ENCODE measurements at regions not wholly inside any gene's neighbourhood (a gene's known extent, or its start where the extent isn't known, plus 50 kb on each side); places are given as distances from the start of the nearest gene placed in this dataset.

DNA sequence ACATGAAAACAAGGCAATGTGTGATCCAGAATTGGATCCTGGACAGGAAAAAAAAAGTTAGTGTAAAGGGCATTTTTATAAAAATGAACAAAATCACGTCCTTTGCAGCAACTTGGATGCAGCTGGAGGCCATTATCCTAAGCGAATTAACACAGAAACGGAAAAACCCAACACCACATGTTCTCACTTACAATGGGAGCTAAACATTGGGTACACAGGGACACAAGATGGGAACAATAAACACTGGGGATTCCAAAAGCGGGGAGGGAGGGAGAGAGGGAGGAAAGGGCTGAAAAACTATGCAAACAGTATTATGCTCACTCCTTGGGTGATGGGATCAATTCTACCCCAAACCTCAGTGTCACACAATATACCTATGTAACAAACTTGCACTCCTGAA lies 91.4 kb upstream of the BTBD3 start:
- no peak for DNase-seq (ENCODE audit: low read depth in 2 of 2)

DNA sequence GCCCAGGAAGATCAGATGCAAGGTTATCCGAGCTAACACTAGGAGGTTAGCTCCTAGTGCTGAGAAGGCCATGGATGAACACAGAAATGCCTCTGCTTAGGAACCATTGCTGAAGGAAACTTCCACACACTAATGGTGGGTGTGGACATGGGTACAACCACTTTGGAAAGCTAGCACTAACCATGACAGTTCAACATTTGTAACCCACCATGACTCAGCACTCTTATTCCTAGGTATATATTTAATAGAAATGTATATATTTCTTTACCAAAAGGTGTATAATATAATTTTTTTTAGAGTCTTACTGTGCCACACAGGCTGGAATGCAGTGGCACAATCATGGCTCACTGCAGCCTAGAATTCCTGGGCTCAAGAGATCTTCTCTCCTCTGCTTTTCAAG lies 85.3 kb upstream of the BTBD3 start:
- DNase-seq (ENCODE audit: low read depth in 2 of 2): no peak

DNA sequence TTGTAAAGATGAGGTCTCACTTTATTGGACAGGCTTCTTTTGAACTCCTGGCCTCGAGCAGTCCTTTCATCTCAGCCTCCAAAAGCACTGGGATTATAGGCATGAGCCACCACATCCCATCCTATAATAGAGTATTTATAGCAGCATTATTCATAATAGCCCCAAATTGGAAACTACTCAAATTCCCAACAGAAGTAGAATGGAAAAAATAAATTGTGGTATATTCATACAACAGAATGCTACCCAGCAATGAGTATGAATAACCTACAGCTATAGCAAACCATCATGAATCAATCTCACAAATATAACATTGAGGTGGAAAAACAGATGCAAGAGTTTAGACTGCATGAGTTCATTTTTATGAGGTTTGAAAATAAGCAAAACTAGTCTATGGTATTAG lies 84.8 kb upstream of the BTBD3 start:
- DNase-seq (ENCODE audit: low read depth in 2 of 2): no peak

DNA sequence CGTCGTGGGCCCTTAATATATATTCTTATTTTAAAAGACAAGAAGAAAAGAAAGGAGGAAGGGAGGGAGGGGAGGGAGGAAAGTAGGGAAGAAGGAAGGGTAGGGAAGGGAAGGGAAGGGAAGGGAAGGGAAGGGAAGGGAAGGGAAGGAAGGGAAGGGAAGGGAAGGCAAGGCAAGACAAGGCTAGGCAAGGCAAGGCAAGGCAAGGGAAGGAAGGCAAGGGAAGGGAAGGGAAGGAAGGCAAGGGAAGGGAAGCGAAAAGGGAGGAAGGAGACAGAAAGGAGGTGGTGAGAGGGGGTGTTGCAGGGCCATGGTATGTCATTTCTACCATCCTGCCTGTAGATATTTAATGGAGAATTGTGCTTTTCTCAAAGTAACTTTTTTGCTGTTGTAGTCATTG lies 83.9 kb upstream of the BTBD3 start:
- DNase-seq (ENCODE audit: low read depth in 2 of 2): no peak

DNA sequence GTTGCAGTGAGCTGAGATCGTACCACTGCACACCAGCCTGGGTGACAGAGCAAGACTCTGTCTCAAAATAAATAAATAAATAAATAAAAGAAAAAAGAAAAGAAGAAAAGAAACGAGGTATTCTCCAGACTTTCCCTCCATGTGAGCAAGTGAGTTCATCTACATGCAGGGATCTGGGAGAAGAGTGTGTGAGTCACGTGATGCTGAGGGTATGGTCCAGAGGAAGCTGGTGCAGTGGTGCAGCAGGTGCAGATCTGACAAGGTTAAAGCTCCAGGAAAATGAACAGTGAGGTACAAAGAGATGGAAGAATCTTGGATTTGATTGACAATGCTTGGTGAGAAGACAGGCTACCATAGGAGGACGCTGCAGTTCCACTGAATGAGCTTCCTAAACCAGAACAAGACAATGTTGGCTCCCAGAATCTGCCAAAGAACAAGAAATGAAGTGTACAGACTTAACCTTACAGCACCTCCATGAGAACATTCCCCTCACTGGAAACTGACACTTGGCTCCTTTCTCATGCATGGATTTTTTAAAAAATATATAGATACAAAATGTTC lies 79.5 kb upstream of the BTBD3 start:
- DNase-seq (ENCODE audit: low read depth in 2 of 2): no peak

DNA sequence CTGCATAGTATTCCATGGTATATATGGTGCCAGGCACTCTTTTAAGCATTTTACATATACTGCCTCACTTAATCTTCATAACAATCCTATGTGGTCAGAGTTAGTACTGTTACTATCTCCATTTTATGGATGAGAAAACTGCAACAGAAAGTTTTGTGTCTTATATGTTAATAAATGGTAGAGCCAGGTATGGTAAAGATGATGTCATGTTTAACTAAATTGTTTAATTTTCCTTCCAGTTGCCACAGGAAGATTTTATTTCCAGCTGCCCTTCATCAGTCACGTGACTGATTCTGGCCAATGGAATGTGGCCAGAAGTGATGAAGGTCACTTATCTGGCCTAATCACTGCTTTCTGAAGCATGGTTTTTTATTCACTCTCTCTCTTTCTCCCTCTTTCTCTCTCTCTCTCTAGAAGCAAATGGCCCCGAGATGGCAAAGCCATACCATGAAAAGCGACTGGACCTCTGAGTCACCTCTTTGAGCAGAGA lies 75.7 kb upstream of the BTBD3 start:
- no peak for DNase-seq (ENCODE audit: low read depth in 2 of 2)

DNA sequence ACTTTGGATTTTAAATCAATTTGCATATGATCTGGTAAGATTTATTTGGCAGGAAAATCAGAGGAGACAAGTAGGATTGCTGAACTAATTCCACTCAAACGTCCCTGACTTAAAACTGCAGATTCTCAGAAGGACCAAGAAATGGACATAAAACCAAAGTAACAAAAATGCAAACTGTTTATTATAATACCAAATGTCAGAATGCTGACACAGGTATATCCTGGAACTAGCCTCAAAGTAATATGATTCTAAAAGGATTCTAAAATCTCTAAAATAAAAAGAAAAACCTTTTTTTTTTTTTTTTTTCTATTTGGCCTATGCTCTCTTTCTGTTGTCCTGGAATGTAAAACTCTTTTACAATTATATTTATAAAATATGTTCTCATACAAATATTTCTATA lies 74.4 kb upstream of the BTBD3 start:
- DNase-seq (ENCODE audit: low read depth in 2 of 2): no peak

DNA sequence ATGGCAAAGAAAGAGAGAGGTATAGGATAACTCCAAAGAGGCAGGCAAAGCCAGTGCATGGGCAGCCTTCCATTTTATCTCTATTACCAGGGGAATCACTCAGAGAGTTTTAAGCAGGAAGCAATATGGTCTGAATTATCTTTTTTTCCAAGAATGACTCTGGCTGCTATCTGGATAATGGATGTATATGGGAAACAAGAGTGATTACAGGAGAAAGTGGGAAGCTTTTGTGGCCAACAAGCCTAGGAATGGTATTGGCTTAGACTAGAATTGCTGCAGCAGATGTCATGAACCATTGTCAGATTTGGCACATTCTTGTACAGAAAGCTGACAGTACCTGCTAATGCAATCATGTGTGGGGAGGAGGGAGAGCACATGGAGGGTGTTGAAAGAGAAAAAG lies 73.0 kb upstream of the BTBD3 start:
- no peak for DNase-seq (ENCODE audit: low read depth in 2 of 2)

DNA sequence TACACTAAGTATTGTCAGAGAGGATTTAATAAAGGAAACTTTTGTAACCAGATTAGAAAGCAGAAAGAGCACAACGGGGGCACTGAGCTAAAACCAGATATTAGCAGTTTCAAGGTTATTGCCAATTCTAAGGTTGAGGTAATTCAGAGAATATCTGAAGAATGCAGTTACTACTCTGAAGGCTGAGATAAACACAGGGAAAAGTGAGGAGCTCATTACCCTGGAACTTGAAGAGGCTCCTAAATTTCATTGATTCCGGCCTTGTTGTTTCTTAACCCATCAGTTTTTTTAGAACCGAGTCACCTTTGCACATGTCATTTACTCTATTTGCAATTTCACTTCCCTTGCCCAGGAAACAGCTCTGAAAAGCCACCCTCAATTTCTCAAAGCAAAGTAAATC lies 72.4 kb upstream of the BTBD3 start:
- no peak for DNase-seq (ENCODE audit: low read depth in 2 of 2)

DNA sequence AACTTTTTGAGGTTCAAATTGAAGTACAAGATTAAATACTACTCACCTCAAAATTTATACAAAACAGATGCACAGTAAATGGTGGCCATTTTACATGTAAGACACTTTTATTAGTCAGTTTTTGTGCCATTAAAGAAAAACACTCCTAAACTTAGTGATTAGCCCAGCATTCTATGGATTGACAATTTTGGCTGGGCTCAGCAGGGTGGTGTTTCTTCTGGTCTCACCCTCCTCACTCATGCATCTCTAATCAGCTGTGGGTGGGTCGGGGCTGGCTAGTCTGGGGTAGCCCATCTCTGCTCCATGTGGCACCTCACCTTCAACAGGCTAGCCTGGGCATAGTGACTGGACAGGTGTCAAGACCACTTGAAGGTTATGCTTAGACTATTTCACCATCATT lies 71.6 kb upstream of the BTBD3 start:
- no peak for DNase-seq (ENCODE audit: low read depth in 2 of 2)

DNA sequence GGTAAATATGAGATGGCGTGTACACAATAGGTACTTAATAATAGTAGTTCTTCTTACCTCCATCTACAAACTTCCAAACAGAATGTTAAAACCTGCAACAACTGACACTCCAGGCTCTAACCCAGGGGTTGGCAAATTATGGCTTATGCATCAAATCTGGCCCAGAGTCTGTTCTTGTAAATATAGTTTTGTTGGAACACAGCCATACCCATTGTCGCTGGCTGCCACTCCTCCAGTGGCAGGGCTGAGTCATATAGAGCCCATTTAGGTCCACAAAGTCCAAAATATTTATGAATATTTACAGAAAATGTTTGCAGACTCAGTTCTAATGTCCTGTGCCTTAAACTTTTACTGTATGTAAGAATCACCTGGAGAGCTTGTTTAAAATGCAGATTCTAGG lies 69.9 kb upstream of the BTBD3 start:
- DNase-seq (ENCODE audit: low read depth in 2 of 2): no peak

DNA sequence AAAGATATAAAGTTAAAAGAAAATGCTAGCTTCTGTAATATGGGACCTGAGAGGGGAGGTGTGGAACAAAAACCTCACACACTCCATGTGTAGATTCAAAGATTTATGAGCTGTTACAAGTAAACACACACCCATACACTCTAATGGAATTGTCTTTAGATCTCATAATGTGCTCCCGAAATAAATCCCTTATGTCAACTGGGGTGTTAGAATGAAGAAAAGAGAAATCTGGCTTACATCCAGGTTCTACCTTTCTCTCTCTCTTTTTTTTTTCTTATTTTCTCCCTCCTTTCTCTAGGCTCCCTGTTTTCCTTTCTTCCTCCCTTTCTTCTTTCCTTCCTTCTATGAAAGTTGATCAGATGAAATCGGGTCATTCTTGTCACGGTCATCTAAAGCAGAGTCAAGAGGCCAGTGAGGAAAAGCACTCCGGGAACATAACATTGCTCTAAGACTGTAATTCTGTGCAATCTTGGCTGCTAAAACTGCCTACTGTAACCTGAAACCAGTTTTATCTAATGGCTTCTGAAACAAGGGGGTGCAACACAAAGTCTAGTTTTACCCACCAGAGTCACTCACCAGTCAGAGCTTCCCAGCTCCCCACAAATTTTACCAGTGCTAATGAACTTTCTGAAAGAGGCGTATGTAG lies 68.3 kb upstream of the BTBD3 start:
- DNase-seq (ENCODE audit: low read depth in 2 of 2): no peak

DNA sequence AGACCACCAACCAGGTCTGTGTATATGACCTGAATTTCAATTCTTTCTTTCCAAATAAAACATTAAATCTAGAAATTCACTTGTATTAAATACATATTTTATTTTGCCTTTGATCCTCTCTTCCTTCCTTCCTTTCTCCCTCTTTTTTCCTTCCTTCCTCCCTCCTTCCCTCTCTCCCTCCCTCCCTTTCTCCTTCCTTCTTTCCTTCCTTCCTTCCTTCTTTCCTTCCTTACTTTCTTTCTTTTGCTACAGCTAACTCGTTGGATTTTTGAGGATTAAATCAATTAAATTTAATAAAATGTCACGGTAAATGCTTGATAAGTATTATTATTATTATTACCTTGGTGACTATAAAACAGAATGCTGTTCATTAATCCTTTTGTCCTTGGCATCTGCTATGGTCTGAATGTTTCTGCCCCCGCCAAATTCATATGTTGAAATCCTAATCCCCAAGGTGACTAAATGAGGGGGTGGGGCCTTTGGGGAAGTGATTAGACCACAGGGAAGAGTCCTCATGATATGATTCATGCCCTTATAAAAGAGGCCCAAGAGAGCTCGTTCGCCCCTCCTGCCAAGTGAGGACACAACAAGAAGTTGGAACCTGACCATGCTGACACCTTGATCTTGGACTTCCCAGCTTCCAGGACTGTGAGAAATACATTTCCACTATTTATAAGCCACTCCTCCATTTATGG lies 67.6 kb upstream of the BTBD3 start:
- DNase-seq (ENCODE audit: low read depth in 2 of 2): no peak

DNA sequence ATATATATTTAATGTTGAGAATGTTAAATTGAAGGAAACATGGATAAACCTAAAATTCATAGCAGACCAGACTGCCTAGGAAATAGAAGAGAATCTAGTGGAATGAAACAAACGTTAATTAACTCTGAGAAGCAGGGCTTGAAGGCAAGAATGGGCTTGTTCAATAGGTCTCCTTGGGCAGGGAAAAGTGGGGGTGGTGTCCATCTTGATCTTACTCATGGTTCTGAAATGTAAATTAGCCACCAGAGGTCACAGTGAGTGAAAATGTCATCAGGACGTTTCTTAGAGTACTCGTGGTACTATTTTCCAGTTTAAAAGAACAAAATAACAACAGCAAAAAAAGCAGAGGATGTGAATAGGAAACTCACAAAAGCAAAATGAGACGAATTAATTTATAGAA lies 66.8 kb upstream of the BTBD3 start:
- DNase-seq (ENCODE audit: low read depth in 2 of 2): no peak

DNA sequence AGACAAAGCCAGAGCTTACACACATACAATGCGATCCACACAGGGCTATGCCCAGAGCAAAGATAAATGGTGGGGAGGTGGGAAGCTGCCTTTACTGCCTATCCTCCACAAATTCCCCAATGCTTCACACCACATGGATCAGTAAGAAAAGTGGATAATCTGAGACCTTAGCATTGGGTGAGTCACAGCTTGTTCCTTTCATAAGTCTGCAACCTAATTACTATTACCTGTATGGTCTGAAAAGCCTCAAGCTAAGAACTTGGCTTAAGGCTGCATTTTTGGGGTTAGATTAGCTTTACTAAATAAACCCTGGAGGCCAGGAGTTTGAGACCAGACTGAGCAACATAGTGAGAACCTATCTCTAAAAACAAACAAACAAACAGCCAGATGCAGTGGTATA lies 66.0 kb upstream of the BTBD3 start:
- DNase-seq (ENCODE audit: low read depth in 2 of 2): no peak

DNA sequence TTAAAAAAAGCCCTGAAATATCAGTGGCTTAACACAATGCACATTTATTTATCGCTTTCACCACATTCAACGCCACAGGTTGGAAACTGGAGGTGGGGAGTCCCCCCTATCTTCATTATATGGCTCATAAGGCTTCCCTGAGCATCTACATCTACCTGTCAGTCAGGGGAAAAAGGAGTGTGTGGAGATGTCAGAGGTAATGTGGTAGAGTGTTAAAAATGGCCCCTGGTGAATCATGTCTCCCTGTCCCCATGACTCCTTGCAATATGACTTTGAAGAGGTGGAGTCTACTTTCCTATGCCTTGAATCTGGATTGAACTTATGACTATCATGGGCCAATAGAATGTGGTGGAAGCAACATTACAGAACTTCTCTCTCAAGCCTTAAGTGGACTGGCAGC lies 65.5 kb upstream of the BTBD3 start:
- DNase-seq (ENCODE audit: low read depth in 2 of 2): no peak

DNA sequence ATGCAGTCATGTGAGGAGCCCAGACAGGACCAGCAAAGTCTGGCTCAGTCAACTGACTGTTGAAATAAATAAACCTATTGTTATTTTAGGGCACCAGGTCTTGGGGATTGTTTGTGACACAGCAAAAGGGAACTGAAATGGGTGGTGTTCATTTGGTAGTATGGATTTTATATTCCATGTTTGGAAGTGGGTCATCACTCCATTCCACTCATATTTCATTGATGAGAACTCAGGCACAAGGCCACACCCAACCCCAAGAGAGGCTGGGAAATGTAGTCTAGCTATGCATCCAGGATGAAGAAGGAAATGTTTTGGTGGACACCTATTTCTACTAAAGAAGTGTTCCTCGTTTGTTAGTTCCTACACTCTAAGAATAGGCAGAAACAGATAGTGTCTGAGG lies 64.9 kb upstream of the BTBD3 start:
- DNase-seq (ENCODE audit: low read depth in 2 of 2): no peak

DNA sequence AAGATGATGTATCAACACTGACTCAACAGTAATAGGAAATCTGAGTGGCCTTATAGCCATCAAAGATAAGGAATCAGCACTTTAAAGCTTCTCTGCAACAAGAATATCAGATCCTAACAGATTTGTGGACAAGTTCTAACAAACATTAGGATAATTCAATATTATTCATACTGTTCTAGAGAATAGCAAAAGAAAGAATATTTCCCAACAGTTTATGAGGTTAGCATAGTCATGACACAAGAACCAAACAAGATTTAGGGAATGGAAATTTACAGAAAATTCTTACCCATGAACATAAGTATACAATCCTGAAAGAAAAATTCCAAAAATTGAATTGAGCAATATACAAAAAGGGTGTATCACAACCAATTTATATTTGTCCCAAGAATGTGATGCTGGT lies 64.3 kb upstream of the BTBD3 start:
- DNase-seq (ENCODE audit: low read depth in 2 of 2): no peak

DNA sequence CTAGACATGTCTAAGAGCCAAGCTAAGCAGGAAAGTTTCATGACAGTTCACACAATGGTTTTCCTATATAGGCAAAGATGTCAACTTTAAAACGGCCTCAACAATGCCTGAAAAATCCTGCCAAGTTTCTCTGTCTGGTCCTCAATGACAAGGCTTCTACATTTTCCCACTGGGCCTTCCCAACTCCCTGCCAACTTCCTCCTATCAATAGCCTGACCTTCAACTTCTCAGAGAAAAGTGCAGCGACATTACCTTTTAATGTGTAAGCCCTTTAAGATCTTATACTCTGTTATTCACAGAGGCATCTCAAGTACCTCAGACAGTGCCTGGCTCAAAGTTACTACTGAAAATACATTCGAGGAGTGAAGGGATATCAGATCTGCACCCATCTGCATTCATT lies 56.2 kb upstream of the BTBD3 start:
- no peak for DNase-seq (ENCODE audit: low read depth in 2 of 2)

DNA sequence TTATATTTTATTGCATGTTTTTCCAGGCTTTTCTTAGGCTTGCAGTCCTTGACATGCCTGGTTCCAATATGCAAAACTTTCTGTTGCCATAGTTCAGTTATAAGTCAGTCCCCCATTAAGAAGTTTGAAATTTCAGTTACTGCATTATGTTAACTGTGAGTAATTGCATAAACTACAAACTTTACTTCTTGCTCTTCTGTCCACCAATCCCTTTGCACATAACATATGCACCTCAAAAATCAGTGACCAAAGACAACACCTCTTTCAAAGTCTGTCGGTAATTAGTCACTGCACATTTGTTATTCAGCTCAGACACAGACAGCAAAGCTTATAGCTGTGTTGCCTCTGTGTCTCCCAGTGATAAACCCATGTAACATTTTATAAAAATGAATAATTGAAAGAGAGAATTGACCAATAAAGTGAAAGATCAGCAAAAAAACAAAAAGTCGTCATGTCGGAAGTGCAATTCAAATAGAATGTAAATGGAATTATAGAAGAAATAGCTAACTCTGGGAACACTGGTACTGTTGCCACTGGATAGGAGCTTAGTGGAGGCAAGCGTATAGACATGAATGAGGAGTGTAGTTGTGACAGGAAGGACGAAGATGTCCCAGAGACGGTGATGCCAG lies 50.3 kb upstream of the BTBD3 start:
- DNase-seq (ENCODE audit: low read depth in 2 of 2): no peak
